ENCODE measurements at regions not wholly inside any gene's neighbourhood (a gene's known extent, or its start where the extent isn't known, plus 50 kb on each side); places are given as distances from the start of the nearest gene placed in this dataset.

DNA sequence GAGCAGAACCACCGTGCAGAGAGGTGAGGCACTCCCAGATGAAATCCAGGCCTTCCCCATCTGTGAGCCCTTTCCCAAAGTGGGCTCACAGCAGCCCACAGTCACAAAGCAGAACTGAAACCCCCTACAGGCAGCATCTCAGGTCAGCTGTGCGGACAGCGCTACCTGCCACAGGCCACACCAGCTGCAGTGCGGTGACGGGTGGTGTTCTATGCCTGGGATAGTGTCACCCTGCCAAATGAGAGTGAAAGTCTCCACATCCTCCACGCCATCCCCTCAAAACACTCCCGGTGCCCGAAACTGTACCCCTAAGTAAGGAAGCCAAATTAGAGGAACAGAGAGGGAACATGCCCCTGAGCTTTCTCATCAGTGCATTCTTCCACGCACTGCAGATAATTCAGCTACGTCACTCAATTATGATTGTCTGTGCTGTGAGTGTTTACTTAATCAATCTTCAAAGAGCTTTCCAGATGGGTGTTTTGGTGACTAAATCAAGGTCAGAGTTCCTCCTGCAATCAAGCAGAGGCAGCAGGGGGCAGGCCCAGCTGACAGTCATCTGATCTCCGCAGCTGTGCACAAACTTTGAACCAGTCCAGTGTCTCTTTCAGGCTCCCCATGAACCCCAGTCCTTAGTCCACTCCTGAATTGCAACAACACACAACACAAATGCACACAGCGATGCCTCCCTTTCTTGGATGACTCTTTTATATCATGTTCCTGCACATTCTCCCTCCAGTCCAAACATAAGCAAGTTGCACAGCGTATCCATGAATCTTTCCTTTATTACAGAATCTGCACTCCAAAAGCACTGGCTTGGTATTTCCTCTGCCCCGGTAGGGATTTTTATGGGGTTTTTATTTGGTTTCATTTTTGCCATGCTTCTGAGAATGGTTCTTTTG, 150.0 kb downstream of the TOMM20 start:
- in situ Hi-C loops (cut with MboI; ENCODE audit: low sequenced_read_pairs) = loop anchor here (10.0 to 25.0 kb wide), 2 partner anchors 366 to 484 kb away; partner anchors contain the start of gene IRF2BP2

DNA sequence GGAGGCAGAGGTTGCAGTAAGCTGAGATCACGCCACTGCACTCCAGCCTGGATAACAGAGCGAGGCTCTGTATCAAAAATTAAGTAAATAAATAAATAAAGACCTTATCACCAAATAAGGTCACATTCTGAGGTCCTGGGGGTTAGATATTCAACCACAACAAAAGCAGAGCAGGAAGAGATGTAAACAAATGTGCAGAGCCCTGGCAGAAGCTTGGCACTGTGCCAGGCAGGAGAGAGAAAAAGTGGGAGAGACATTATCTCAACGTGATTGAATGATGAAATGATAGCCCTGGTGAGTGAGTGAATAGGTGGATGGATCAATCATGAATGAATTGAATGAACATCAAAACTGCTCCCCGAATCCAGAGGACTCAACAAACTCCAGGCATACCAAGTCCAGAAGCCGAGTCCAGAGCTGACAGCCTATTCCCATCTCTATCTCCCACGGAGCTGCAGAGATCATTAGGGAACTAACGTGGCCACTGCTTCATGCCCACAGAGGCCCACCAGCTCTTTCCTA, 150.7 kb downstream of the TOMM20 start:
- in situ Hi-C loops (cut with MboI; ENCODE audit: low sequenced_read_pairs) = loop anchor here (10.0 to 25.0 kb wide), 2 partner anchors 366 to 483 kb away; partner anchors contain the start of gene IRF2BP2

DNA sequence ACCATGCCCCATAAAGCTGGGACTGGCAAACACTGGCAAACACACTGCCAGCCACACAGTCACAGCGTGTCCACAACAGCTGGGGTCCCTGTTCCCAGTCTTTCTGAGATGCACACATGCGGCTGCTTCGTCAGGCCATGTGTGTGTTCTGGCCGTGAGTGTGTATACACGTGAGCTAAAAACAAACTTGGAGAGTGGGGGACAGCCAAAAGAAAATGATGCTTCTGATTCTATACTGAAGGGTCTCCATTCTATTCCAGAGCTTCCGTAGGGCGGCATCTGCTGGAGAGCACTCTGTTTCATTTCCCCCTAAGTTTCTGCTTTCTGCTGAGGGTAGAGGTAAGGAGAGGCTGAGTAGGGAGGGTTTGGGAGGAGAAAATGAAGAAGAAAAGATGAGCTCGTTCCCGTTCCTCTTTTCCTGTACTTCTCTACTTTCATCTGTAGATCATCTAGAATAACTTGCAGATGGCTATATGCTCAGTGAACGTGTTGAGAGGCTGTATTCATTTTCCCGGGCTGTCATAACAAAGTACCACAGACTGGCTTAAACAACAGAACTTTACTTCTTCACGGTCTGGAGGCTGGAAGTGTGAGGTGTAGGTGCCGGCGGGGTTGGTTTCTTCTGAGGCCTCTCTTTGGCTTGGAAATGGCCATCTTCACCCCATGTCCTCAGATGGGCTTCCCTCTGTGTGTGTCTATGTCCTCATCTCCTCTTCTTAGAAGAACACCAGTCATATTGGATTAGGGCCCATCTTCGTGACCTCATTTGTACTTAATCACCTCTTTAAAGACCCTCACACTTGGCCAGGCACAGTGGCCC, 151.6 kb downstream of the TOMM20 start:
- in situ Hi-C loops (cut with MboI; ENCODE audit: low sequenced_read_pairs) = loop anchor here (10.0 to 25.0 kb wide), 2 partner anchors 365 to 482 kb away; partner anchors contain the start of gene IRF2BP2

DNA sequence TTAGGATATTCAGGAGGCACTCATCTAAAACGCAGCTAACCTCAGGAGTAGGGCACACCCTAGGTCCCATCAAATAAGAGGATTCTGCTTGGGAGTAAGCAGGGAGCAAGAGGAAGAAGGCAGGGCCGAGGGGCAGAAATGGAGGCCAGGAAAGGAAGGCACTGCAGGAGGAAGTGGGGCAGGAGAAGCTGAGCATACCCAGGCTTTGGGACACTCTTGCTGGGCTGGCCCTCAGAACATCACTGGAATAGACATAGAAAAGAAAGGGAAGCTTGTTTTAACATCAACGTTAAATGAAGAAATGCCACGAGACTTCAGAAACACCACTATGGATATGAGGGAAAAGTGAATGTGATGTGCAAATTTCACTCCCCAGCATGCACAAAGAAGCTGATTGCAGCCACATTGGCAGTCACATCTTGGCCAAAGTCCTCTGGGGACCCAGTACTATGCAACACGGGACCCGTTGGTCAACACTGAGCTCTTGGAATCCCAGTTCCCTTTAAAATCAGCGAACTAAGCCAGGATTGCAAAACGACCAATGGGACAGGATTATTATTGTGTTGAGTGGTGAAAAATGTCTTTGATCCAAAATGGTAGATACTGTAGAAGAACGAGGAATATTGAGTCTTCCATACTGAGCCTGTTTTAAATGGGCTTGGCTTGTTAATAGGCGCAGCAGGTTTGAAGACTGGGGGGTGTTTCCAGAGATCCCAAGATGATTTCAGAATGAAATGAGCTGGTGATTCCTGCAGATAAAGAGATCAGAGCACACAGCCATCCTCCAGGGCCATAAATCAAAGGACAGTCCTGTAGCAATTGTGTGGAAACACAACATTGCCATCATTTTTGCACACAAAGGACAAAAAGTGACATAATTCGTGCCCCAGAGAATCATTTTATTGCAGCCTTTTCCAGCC, 152.4 kb downstream of the TOMM20 start:
- in situ Hi-C loops (cut with MboI; ENCODE audit: low sequenced_read_pairs) = loop anchor here (10.0 to 25.0 kb wide), 2 partner anchors 364 to 481 kb away; partner anchors contain the start of gene IRF2BP2

DNA sequence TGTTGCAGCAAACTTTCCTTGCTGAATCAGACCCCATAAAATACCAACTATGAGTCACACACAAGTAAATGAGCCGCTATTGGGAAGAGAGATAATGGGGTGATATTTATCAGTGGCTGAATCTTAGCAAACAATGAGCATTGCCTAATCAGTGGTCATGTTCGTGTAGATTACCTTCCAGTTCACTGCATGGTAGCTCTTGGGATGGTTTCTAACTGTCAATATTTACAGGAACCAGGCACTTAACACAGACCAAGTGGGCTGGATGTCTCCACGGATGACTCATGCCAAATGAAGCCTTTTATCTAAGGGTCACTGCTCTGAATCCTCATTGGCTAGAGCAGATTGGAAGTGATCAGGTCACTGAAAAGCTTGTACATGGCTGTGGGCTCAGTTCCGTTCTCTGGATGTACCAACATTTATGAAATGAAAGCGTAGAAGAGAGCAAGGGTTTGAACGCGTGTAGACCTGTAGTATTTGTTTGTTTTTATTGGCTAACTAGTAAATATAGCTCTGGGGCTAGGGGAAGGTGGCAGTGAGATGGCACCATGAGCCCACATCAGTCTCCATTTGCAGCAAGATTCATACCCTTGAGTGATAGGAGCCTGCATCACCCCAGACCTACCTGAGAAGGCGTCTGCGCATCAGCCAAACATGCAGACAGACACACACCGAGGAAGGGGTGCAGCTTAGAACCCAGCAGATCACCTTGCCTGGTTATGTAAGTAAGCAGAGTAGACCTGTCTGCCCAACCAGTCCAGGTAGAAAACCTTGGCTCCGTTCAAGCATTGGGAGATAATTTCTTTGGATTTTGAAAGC, 153.3 kb downstream of the TOMM20 start:
- in situ Hi-C loops (cut with MboI; ENCODE audit: low sequenced_read_pairs) = loop anchor here (10.0 to 25.0 kb wide), 2 partner anchors 363 to 481 kb away; partner anchors contain the start of gene IRF2BP2

DNA sequence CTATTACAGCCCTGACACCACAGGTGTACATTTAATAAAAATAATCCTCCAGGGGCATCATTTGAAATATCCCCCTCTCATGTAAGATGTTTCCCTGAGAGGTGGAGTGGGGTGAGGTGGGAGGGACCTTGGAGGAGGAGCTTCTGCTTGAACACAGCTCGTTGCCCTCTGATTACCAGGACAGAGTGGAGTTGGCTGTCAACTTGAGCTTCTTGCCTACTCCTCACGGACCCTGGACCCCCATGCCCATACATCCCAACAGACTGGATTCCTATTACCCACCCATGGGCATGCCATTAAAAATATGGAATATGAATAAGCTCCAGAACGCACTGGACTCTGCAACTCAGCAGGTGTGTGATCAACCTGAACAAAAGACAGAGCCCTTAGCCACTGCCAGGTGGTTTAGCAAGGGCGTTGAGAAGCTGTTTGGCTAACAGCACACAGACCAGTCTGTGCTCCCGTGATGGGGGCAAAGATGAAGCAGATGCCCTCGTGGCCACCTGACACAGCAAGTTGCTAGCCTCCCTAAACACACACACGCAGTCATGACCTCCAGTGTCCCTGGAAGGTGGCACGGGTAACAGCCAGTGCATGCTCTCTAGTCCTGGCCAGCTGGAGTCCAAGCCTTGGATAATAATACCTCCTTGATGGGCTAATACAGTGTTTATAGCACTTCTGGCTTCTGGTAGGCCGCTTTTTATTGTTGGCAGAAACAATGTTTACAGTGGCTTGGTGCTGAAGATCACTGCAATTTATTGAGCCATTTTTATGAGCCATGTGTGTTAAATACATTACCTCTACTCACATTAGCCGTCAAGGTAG, 155.0 kb downstream of the TOMM20 start:
- in situ Hi-C loops (cut with MboI; ENCODE audit: low sequenced_read_pairs) = loop anchor here (10.0 kb wide), 1 partner anchor 479 kb away; no protein-coding TSS in a partner anchor

DNA sequence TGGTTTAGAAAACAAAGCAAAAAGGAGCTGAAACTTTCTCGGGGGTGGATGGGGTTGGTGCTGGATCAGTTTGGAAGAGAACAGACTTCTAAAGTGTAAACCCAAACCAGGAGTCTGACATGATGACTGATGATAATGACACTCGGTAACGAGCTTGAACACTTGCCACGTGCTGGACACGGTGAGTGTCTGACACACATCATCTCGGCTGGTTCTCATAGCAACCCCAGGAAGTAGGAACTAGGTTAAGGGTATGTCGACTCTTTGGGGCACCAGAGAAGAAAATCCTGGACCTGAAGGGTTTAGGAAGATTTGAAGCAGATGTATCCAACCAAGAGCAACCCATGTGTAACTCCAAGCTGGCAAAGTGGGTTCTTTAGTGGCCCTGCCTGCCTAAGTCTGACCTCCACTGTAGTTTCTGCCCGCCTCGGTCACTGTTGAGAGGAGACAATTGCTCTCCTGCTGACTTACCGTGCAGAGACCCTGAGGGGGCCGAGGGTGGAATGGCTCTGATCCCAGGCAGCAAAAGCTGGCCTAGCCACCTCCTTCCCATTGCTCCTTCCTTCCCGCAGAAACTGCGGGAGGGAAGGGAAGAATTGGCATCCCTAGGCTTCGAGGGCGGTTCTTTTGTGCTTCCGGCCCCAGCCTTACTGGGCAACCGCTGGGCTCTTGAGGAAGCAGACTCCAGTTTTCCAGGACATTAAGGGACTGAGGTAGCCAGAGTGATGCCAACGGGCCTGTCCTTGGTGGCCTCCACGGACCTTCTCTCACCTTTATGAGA, 156.0 kb downstream of the TOMM20 start:
- in situ Hi-C loops (cut with MboI; ENCODE audit: low sequenced_read_pairs) = loop anchor here (10.0 kb wide), 1 partner anchor 478 kb away; no protein-coding TSS in a partner anchor

DNA sequence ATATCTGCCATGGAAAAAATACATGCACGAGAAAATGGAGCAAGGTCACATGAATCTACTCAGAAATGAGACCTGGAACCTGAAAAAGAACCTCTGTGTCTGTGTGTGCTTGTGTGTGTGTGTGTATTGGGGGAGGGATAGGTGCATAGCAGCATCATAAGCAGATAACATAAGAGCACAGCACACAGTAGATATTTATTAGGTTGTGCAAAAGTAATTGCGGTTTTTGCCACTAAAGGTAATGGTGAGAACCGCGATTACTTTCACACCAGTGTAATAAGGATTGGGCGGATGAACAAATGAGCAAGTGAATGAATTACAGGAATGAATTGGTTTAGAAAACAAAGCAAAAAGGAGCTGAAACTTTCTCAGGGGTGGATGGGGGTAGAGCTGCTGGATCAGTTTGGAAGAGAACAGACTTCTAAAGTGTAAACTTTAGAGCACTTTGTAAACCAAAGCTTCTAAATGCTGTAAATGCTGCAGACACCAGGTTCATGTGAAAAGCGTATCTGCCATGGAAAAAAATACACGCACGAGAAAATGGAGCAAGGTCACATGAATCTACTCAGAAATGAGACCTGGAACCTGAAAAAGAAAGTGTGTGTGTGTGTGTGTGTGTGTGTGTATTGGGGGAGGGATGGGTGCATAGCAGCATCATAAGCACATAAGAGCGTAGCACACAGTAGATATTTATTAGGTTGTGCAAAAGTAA, 156.9 kb downstream of the TOMM20 start:
- in situ Hi-C loops (cut with MboI; ENCODE audit: low sequenced_read_pairs) = loop anchor here (10.0 kb wide), 1 partner anchor 477 kb away; no protein-coding TSS in a partner anchor

DNA sequence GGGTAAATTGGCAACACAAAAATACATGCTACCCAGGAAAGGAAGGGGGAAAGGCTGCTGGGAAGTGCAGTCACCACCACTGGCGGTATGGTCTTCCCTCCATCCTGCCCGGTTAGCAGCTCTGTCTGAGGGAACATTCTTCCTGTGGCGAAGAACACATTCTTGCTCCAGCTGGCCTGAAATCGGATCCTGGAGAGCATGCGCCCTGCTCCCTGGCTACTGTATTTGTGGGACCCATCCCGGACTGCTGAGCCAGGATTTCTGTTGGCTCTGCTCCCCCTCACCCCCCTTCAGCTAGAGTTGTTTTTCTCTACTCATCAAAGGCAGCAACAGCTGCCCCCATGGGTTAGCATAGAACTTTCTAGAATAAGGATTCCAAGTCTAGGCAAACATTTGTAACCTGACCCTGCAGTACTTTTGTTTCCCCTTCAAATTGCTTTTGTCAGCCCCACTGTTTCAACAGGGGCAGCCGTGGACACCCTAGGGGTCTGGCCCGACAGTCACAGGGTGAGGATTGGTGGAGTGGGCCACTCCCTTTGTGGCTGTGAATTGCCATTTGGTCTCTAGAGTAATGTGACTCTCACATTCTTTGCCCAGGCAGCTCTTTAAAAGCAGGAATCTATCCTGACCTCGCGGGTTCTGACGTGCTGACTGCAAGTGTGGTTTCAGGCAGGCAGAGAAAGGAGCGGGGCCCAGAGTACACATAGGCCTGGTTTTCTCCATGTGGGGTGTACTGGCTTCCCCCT, 157.7 kb downstream of the TOMM20 start:
- in situ Hi-C loops (cut with MboI; ENCODE audit: low sequenced_read_pairs) = loop anchor here (10.0 kb wide), 1 partner anchor 476 kb away; no protein-coding TSS in a partner anchor

DNA sequence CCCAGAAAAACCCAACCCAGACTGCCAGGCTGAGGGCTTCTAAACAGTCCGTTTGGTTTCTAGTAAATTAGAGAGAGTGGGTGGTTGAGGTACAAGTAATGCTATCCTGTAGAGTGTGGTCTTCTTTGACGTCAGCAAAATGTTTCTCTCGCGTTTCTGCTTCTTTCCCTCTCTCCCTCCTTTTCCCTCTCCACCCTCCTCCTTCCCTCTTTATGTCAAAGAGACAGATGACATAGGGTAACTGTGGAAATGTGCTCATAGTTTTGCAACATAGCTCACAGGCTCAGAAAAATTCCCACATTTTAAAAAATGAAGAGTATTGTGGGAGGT, 158.3 kb downstream of the TOMM20 start:
- in situ Hi-C loops (cut with MboI; ENCODE audit: low sequenced_read_pairs) = loop anchor here (10.0 kb wide), 1 partner anchor 476 kb away; no protein-coding TSS in a partner anchor

DNA sequence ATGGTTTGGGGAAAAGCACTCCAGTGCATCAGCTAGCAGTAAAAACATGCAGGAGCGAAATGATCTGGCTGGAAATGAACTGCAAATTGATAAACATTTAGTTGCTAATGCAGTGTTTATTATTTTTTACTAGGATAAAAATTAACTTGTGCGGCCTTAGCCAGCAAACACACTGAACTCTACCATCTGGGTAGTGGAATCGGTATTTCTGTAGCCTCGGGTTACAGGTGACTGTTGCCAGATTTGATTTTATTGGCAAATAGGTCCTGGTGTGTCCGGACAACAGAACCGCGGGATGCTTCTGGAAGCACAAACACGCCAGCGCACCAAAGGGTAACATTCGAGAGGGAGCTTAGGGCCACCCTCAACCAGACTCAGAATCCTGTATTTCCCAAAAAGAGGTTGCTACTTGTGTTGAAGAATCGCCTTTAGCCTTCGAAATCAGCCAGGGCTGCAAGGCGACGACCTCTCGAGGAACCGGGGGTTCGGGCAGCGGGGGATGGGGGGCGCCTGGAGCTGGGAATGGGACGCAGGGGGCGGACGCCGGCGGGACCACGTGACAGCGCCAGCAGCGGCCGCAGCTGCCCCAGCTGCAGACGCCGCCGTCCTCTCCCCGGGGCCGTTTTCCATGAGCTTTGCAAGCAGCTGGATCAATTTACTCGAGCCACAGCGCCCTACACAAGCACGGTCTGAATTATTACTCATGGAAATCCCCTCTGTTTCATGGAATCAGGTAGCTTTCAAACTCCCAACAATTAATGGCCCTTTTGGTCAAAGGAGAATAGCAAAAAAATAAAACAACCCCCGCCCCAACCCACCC, 158.8 kb downstream of the TOMM20 start:
- in situ Hi-C loops (cut with MboI; ENCODE audit: low sequenced_read_pairs) = loop anchor here (10.0 kb wide), 1 partner anchor 475 kb away; no protein-coding TSS in a partner anchor

DNA sequence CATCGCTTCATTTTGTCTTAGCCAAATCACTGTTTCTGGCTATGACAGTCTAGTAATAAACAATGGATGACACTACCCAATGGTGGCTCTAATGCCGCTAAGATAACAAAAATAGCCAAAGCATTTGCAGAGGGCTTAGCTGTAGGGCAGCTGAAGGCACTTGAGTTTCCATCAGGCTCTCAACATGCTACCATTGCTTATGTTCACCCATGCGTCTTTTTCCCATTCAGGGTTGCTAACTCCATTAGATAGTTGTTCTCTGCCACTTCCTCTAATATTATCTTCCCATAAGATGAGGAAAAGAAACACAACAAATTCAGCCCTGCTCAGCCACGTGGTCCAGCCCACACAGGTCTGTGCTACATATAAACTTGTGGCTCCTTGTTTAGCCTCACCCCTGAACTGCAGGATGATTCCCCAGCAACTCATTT, 159.6 kb downstream of the TOMM20 start:
- in situ Hi-C loops (cut with MboI; ENCODE audit: low sequenced_read_pairs) = no loop called here

DNA sequence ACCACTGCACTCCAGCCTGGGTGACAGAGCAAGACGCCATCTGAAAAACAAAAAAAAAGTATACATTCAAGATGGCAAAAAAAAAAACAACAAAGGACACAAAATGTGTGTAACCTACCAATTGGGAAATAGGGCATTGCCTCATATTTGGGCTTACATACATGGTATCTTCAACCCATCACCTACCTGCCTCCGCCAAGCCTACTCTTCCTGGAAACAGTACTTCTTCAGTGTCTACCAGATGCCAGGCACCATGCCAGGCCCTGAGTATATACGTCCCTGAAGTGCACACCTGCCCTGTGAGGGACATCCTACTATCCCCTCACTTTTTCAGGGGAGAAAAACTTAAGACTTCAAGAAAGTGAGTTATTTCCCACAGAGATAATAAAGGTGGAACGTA, 160.2 kb downstream of the TOMM20 start:
- in situ Hi-C loops (cut with MboI; ENCODE audit: low sequenced_read_pairs) = no loop called here

DNA sequence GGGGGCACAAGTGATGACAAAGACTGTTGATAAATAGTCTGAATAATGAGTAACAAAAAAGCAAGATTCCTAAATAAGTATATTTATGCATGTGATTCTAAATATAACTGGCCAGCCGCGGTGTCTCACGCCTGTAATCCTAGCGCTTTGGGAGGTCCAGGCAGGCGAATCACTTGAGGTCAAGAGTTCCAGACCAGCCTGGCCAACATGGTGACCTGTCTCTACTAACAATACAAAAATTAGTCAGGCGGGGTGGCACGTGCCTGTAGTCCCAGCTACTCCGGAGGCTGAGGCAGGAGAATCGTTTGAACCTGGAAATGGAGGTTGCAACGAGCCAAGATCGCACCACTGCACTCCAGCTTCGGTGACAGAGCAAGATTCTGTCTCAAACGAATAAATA, 161.5 kb downstream of the TOMM20 start:
- in situ Hi-C loops (cut with MboI; ENCODE audit: low sequenced_read_pairs) = no loop called here

DNA sequence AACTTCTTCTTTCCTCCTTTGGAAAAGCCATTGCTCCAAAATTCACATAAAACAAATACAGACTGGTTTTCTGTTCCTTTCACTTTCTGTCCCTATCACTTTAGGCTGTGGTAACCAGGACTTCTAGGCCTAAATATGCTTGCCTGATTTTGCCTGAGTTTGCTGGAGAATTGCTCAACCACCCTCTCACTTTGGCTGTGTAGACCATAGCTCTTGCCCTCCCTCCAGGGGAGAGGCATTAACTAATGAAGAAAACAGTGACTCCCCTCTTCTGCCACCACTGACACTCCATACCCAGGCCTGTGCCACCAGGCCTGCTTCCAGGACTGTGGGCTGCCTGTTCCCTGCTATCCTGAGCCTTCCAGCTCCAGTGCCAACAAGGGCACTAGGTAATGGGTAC, 163.5 kb downstream of the TOMM20 start:
- in situ Hi-C loops (cut with MboI; ENCODE audit: low sequenced_read_pairs) = no loop called here

All from HL-60/S4 treated with phorbol 12-myristate 13-acetate at 8.2 ng/mL for 4 days and 3 days (cell line).